Prostate gland (tissue), 2 donors: ENCODE measurements at regions not wholly inside any gene's neighbourhood (a gene's known extent, or its start where the extent isn't known, plus 50 kb on each side); places are given as distances from the start of the nearest gene placed in this dataset.

Experiments
- DNase-seq: peaks from one replicate; pipeline ENCODE4 v3.0.0-alpha.2; 2019; ENCODE audit warnings: low spot score
- H3K27ac ChIP-seq, 2 donors: fragments of 200-600 bp; sonication (generic); 2 replicates each; pipeline ENCODE4 v1.5.1; 2017 to 2019
- H3K27me3 ChIP-seq: fragments of 200-600 bp; sonication (generic); replicated peaks from 2 replicates; pipeline ENCODE4 v1.5.1; 2019; ENCODE audit not compliant: insufficient read depth
- H3K36me3 ChIP-seq, 2 donors: fragments of 200-600 bp; sonication (generic); 1 replicate in 1 of 2; 2 replicates in 1 of 2; pipeline versions ENCODE4 v1.5.1 to v1.8.1; 2017 to 2019
- H3K4me1 ChIP-seq: fragments of 200-600 bp; sonication (generic); replicated peaks from 2 replicates; pipeline ENCODE4 v1.5.1; 2019
- H3K4me3 ChIP-seq, 2 donors: fragments of 200-600 bp; sonication (generic); 2 replicates each; pipeline ENCODE4 v1.5.1; 2017 to 2019
- H3K9me3 ChIP-seq: fragments of 200-600 bp; sonication (generic); 2 replicates; pipeline ENCODE4 v1.5.1; 2017
- CTCF ChIP-seq, 4 experiments: fragments of 200-600 bp in 2 of 4; fragments of 450-650 bp in 2 of 4; sonication (generic) in 2 of 4; IDR thresholded peaks; 1 replicate in 3 of 4; 2 replicates in 1 of 4; pipeline ENCODE4 v1.5.1; 2016 to 2019; ENCODE audit warnings: antibody characterized with exemption in 4 of 4, mild to moderate bottlenecking in 2 of 4, moderate library complexity in 2 of 4
- POLR2A ChIP-seq: fragments of 450-650 bp; IDR thresholded peaks from one replicate; pipeline ENCODE4 v1.6.1; 2016; ENCODE audit warnings: antibody characterized with exemption, mild to moderate bottlenecking
- POLR2AphosphoS5 ChIP-seq: sonication (generic); formaldehyde crosslinking; IDR thresholded peaks from one replicate; pipeline ENCODE4 v1.6.1; 2017; ENCODE audit warnings: antibody characterized with exemption
- WGBS: methylation state at CpG from one replicate; pipeline ENCODE4 v1.1.5; 2018; 5-methylcytosine and 5-hydroxymethylcytosine counted together
- intact Hi-C: fragments of 100-400 bp; cut with DNase I; formaldehyde crosslinking; loops from one replicate; pipeline ENCODE4 v1.14.2; 2022

- TF ChIP-seq POLR2AphosphoS5 (no peak), CTCF (IDR thresholded peaks at IDR 0.05) (no peak), POLR2A (no peak)
Observed at GRCh38 chr9:129285979-129286772, 108.1 kb upstream of the IER5L start.

GRCh38 chr9:129285382-129285781 is 107.3 kb upstream of the IER5L start:
- Histone ChIP-seq H3K4me1 (no peaks in the 10 kb centered on the region), H3K27me3 (no peaks in the 10 kb centered on the region), H3K27ac (no peak overlapping the region), H3K36me3 (no peaks in the 10 kb centered on the region), H3K4me3 (no peak overlapping the region), H3K9me3 (no peaks in the 10 kb centered on the region)
- no peak for TF ChIP-seq POLR2A
- TF ChIP-seq POLR2AphosphoS5: no peak
- no peak for TF ChIP-seq CTCF (IDR thresholded peaks at IDR 0.05)
- 95% methylated on average over 7 of the region's 7 CpGs for WGBS
- intact Hi-C loops: no loop called here
- no peak for DNase-seq

More at GRCh38 chr9:129285979-129286772, 108.1 kb upstream of the IER5L start:
- Histone ChIP-seq H3K27ac (no peak overlapping the region), H3K4me1 (no peaks in the 10 kb centered on the region), H3K36me3 (no peaks in the 10 kb centered on the region), H3K9me3 (no peaks in the 10 kb centered on the region), H3K4me3 (no peak overlapping the region), H3K27me3 (no peaks in the 10 kb centered on the region)
- intact Hi-C loops: no loop called here
- 90% methylated on average over 23 of the region's 23 CpGs for WGBS
- DNase-seq: no peak

- Histone ChIP-seq H3K27ac (no peak overlapping the region), H3K4me3 (no peak overlapping the region), H3K27me3 (no peaks in the 10 kb centered on the region), H3K4me1 (no peaks in the 10 kb centered on the region), H3K9me3 (no peaks in the 10 kb centered on the region), H3K36me3 (no peaks in the 10 kb centered on the region)
- no peak for TF ChIP-seq CTCF (IDR thresholded peaks at IDR 0.05)
- TF ChIP-seq POLR2AphosphoS5: no peak
- TF ChIP-seq POLR2A: no peak
- WGBS: 91% methylated on average over 14 of the region's 14 CpGs
- no peak for DNase-seq
- intact Hi-C loops: no loop called here
Observed at GRCh38 chr9:129284607-129285291, 106.7 kb upstream of the IER5L start.

GRCh38 chr9:129283705-129284606 is 105.9 kb upstream of the IER5L start:
- Histone ChIP-seq H3K27ac (no peak overlapping the region), H3K36me3 (no peaks in the 10 kb centered on the region), H3K4me1 (no peaks in the 10 kb centered on the region), H3K27me3 (no peaks in the 10 kb centered on the region), H3K4me3 (peak overlapping the region in 1 of 2 donors; percentile 4), H3K9me3 (no peaks in the 10 kb centered on the region)
- TF ChIP-seq POLR2A: no peak
- intact Hi-C loops: no loop called here
- DNase-seq: no peak
- 93% methylated on average over 28 of the region's 28 CpGs for WGBS

- TF ChIP-seq POLR2AphosphoS5: no peak
- intact Hi-C loops: no loop called here
- WGBS: 73% methylated on average over 7 of the region's 7 CpGs
- H3K27me3 ChIP-seq: no peaks in the 10 kb centered on the region
- H3K9me3 ChIP-seq: no peaks in the 10 kb centered on the region
- H3K36me3 ChIP-seq: no peaks in the 10 kb centered on the region
- DNase-seq: no peak
- no peaks in the 10 kb centered on the region for H3K4me1 ChIP-seq
- H3K27ac ChIP-seq: no peak overlapping the region
- H3K4me3 ChIP-seq: peak overlapping the region in 1 of 2 donors; percentile 4
Observed at GRCh38 chr9:129283291-129283691, 105.2 kb upstream of the IER5L start.
